Neural progenitor cell (in vitro differentiated cells): ENCODE measurements at regions not wholly inside any gene's neighbourhood (a gene's known extent, or its start where the extent isn't known, plus 50 kb on each side); places are given as distances from the start of the nearest gene placed in this dataset.

ENCODE experiments used
- EZH2 ChIP-seq: fragments of 200-600 bp; sonication (generic); IDR thresholded peaks from 2 replicates; pipeline ENCODE4 v1.6.1; 2017; ENCODE audit warnings: antibody characterized with exemption, mild to moderate bottlenecking, moderate library complexity
- EZH2phosphoT487 ChIP-seq: fragments of 200-600 bp; sonication (generic); IDR thresholded peaks from 2 replicates; pipeline ENCODE4 v1.6.1; 2017; ENCODE audit warnings: antibody characterized with exemption
- TF ChIP-seq, protein P1 (sequence below): fragments of 200-600 bp; sonication (generic); IDR thresholded peaks from 2 replicates; pipeline ENCODE4 v1.5.1; 2017; ENCODE audit warnings: antibody characterized with exemption, mild to moderate bottlenecking

DNA sequence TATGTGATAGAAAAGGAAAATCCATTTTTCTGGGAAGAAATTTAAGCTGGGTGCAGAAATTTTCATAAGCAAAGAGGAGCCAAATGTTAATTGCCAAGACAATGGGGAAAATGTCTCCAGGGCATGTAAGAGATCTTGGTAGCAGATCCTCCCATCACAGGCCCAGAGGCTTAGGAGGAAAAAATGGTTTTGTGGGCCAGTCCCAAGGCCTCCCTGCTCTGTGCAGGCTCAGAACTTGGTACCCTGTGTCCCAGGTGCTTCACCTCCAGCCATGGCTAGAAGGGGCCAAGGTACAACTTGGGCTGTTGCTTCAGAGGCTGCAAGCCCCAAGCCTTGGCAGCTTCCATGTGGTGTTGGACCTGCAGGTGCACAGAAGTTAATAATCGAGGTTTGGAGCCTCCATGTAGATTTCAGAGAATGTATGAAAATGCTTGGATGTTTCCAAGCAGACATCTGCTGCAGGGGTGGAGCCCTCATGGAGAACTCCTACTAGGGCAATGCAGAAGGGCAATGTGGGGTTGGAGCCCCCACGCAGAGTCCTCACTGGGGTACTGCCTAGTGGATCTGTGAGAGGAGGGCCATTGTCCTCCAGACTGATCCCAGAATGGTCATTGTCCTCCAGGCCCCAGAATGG, 77.7 kb upstream of the ATP2B1 start:
- TF ChIP-seq, protein P1, sequence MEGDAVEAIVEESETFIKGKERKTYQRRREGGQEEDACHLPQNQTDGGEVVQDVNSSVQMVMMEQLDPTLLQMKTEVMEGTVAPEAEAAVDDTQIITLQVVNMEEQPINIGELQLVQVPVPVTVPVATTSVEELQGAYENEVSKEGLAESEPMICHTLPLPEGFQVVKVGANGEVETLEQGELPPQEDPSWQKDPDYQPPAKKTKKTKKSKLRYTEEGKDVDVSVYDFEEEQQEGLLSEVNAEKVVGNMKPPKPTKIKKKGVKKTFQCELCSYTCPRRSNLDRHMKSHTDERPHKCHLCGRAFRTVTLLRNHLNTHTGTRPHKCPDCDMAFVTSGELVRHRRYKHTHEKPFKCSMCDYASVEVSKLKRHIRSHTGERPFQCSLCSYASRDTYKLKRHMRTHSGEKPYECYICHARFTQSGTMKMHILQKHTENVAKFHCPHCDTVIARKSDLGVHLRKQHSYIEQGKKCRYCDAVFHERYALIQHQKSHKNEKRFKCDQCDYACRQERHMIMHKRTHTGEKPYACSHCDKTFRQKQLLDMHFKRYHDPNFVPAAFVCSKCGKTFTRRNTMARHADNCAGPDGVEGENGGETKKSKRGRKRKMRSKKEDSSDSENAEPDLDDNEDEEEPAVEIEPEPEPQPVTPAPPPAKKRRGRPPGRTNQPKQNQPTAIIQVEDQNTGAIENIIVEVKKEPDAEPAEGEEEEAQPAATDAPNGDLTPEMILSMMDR, result no peak
- TF ChIP-seq EZH2, result no peak
- TF ChIP-seq EZH2phosphoT487, result no peak
